Calu3 (cell line): ENCODE measurements at regions not wholly inside any gene's neighbourhood (a gene's known extent, or its start where the extent isn't known, plus 50 kb on each side); places are given as distances from the start of the nearest gene placed in this dataset.

ENCODE experiments used
- BruUV-seq: library from RNA; stranded (reverse); fragments of 400-500 nt; replicated peaks from 2 replicates; lab custom pipeline; 2021; lab: Mats Ljungman, UMichigan
- CTCF ChIA-PET: fragments of 300-600 bp; sonication (Branson Sonifier 250); formaldehyde crosslinking; loops from one replicate; lab custom pipeline; 2022; ENCODE audit warnings: antibody characterized with exemption; lab: Charles Lee
- DNase-seq: peaks from one replicate; pipeline ENCODE4 v3.0.0; 2022
- H3K27ac Mint-ChIP-seq: one replicate; pipeline ENCODE4 v1.8.0; 2022; ENCODE audit warnings: mixed read lengths; ENCODE audit not compliant: unreplicated experiment
- H3K27me3 Mint-ChIP-seq: one replicate; pipeline ENCODE4 v1.8.0; 2022; ENCODE audit warnings: mixed read lengths; ENCODE audit not compliant: unreplicated experiment
- H3K36me3 Mint-ChIP-seq: one replicate; pipeline ENCODE4 v1.8.0; 2022; ENCODE audit warnings: mild to moderate bottlenecking, moderate library complexity, mixed read lengths; ENCODE audit not compliant: insufficient read depth, unreplicated experiment
- H3K4me1 Mint-ChIP-seq: one replicate; pipeline ENCODE4 v1.8.0; 2022; ENCODE audit warnings: mild to moderate bottlenecking, low read depth, mixed read lengths; ENCODE audit not compliant: unreplicated experiment
- H3K4me3 Mint-ChIP-seq: one replicate; pipeline ENCODE4 v1.8.0; 2022; ENCODE audit warnings: mild to moderate bottlenecking, low read depth, moderate library complexity, mixed read lengths; ENCODE audit not compliant: unreplicated experiment
- H3K9me3 Mint-ChIP-seq: one replicate; pipeline ENCODE4 v1.8.0; 2022; ENCODE audit warnings: low read depth, mixed read lengths; ENCODE audit not compliant: unreplicated experiment
- intact Hi-C: fragments of 100-400 bp; cut with micrococcal nuclease; formaldehyde crosslinking; loops from one replicate; pipeline ENCODE4 v1.10.0; 2022; ENCODE audit not compliant: unreplicated experiment
- TF ChIP-seq, protein P1 (sequence below): fragments of 200-600 bp; IDR thresholded peaks from one replicate; pipeline ENCODE4 v1.8.0; 2022; ENCODE audit warnings: antibody characterized with exemption; ENCODE audit not compliant: unreplicated experiment

DNA sequence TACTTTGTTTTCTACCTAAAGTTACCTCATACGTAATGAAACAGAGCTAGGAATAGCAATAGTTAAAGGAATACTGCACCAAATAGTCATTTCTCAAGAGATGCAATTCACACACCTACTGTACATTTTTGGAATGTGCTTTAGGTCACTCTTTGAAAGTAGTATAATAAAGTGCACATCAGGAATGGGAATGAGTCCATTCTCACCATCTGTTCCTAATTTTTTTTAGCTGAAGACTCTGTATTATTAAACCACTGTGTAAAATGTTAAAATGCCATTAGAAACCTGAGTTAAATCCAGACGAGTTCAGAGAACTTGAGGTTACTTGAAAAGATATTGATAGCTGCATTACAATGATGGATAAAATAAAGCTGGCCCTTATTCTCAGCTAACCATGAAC, 51.9 kb upstream of the EPHA7 start:
- Mint-ChIP-seq H3K4me3 (no peak overlapping the region), H3K27ac (no peak overlapping the region)

More for the DNA sequence above, 51.9 kb upstream of the EPHA7 start:
- TF ChIP-seq, protein P1, sequence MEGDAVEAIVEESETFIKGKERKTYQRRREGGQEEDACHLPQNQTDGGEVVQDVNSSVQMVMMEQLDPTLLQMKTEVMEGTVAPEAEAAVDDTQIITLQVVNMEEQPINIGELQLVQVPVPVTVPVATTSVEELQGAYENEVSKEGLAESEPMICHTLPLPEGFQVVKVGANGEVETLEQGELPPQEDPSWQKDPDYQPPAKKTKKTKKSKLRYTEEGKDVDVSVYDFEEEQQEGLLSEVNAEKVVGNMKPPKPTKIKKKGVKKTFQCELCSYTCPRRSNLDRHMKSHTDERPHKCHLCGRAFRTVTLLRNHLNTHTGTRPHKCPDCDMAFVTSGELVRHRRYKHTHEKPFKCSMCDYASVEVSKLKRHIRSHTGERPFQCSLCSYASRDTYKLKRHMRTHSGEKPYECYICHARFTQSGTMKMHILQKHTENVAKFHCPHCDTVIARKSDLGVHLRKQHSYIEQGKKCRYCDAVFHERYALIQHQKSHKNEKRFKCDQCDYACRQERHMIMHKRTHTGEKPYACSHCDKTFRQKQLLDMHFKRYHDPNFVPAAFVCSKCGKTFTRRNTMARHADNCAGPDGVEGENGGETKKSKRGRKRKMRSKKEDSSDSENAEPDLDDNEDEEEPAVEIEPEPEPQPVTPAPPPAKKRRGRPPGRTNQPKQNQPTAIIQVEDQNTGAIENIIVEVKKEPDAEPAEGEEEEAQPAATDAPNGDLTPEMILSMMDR, result no peak
- no TSS peak for BruUV-seq
- peaks cover 15% of the 10 kb centered on the region for H3K9me3 Mint-ChIP-seq
- CTCF ChIA-PET, result no interaction called here
- H3K27me3 Mint-ChIP-seq, result no peaks in the 10 kb centered on the region
- intact Hi-C loops, result no loop called here
- DNase-seq, result no peak
- no peaks in the 10 kb centered on the region for H3K4me1 Mint-ChIP-seq
- no peaks in the 10 kb centered on the region for H3K36me3 Mint-ChIP-seq
